Osteocyte (in vitro differentiated cells): ENCODE measurements at regions not wholly inside any gene's neighbourhood (a gene's known extent, or its start where the extent isn't known, plus 50 kb on each side); places are given as distances from the start of the nearest gene placed in this dataset.

Source experiments
- DNase-seq: peaks from one replicate; pipeline ENCODE4 v3.0.0; 2021; ENCODE audit warnings: mixed read lengths; ENCODE audit not compliant: unreplicated experiment; ENCODE audit errors: extremely low spot score
- H3K27ac Mint-ChIP-seq: one replicate; pipeline ENCODE4 v1.8.0; 2021; ENCODE audit warnings: mild to moderate bottlenecking, mixed read lengths; ENCODE audit not compliant: unreplicated experiment
- H3K27me3 Mint-ChIP-seq: one replicate; pipeline ENCODE4 v1.8.0; 2021; ENCODE audit warnings: mixed read lengths; ENCODE audit not compliant: unreplicated experiment
- H3K36me3 Mint-ChIP-seq: one replicate; pipeline ENCODE4 v1.8.0; 2021; ENCODE audit warnings: mixed read lengths; ENCODE audit not compliant: unreplicated experiment
- H3K4me1 Mint-ChIP-seq: one replicate; pipeline ENCODE4 v1.8.0; 2021; ENCODE audit warnings: mixed read lengths; ENCODE audit not compliant: unreplicated experiment
- H3K4me3 Mint-ChIP-seq: one replicate; pipeline ENCODE4 v1.8.0; 2021; ENCODE audit warnings: mild to moderate bottlenecking, moderate library complexity, mixed read lengths; ENCODE audit not compliant: unreplicated experiment
- H3K9me3 Mint-ChIP-seq: one replicate; pipeline ENCODE4 v1.8.0; 2021; ENCODE audit warnings: mixed read lengths; ENCODE audit not compliant: unreplicated experiment
- CTCF ChIP-seq: fragments of 200-600 bp; sonication (generic); IDR thresholded peaks from 2 replicates; pipeline ENCODE4 v1.5.0; 2021; ENCODE audit warnings: antibody characterized with exemption, mild to moderate bottlenecking, moderate library complexity

- peaks cover 4% of the 10 kb centered on the region for H3K9me3 Mint-ChIP-seq
- no peak overlapping the region for H3K4me3 Mint-ChIP-seq
- no peak for DNase-seq
- peaks cover 28% of the 10 kb centered on the region for H3K4me1 Mint-ChIP-seq
- no peaks in the 10 kb centered on the region for H3K27me3 Mint-ChIP-seq
- H3K36me3 Mint-ChIP-seq, result peaks cover 2% of the 10 kb centered on the region
- H3K27ac Mint-ChIP-seq, result no peak overlapping the region
- TF ChIP-seq CTCF, result no peak
Observed at GRCh38 chr11:93074352-93074751, 104.9 kb downstream of the MTNR1B start.

DNA sequence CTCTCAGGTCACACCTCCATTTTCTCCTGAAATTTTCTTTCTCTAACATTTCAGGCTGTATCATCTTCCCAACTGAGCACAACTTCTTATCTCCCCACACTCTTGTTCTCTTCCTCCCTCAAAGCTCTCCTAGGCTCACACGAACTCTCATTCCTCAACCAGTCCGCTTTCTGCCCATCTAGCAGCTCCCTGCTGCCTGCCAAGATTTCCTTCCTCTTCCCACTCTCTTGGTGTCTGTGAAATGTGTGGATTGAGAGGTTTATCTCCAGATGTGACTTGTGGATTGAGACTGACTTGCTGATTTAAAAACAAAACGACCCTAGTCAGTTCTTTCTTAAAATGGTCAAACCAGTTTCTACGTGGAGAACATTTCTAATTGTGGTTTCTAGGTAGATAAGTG is 106.3 kb downstream of the MTNR1B start:
- peaks cover 18% of the 10 kb centered on the region for H3K4me1 Mint-ChIP-seq
- peaks cover 4% of the 10 kb centered on the region for H3K9me3 Mint-ChIP-seq
- no peak for DNase-seq
- no peaks in the 10 kb centered on the region for H3K27me3 Mint-ChIP-seq
- peaks cover 2% of the 10 kb centered on the region for H3K36me3 Mint-ChIP-seq
- TF ChIP-seq CTCF, result no peak
- no peak overlapping the region for H3K4me3 Mint-ChIP-seq
- H3K27ac Mint-ChIP-seq, result no peak overlapping the region

GRCh38 chr11:93080146-93080759 is 110.8 kb downstream of the MTNR1B start:
- Mint-ChIP-seq H3K4me3 (no peak overlapping the region), H3K4me1 (no peaks in the 10 kb centered on the region), H3K36me3 (no peaks in the 10 kb centered on the region), H3K9me3 (no peaks in the 10 kb centered on the region), H3K27ac (no peak overlapping the region), H3K27me3 (no peaks in the 10 kb centered on the region)
- TF ChIP-seq CTCF, result no peak
- no peak for DNase-seq

GRCh38 chr11:93081694-93082093 is 112.2 kb downstream of the MTNR1B start:
- Mint-ChIP-seq H3K27me3 (no peaks in the 10 kb centered on the region), H3K4me3 (no peak overlapping the region), H3K27ac (no peak overlapping the region), H3K4me1 (peaks cover 3% of the 10 kb centered on the region), H3K9me3 (no peaks in the 10 kb centered on the region), H3K36me3 (no peaks in the 10 kb centered on the region)
- TF ChIP-seq CTCF, result no peak
- no peak for DNase-seq

DNA sequence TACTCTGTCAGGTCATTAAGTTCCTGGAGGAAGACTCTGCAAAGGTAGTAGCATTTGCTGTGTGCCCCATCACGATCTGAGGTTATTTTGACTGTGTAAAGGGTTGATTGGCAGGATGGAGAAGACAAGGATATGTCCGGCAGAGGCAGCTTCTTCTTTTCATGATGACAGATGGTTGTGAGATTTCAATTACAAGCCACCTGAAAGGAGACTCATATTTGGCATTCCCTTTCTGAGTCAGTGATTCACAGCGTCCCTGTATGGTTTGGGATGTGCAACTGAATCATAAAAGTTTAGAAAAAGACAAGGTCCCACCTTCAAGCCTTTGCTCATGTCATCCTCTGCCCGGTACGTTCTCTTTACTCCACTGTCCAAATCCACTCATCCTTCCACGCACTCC is 113.4 kb downstream of the MTNR1B start:
- peaks cover 13% of the 10 kb centered on the region for H3K4me1 Mint-ChIP-seq
- H3K27ac Mint-ChIP-seq, result no peak overlapping the region
- TF ChIP-seq CTCF, result no peak
- no peaks in the 10 kb centered on the region for H3K27me3 Mint-ChIP-seq
- H3K4me3 Mint-ChIP-seq, result no peak overlapping the region
- DNase-seq, result no peak
- no peaks in the 10 kb centered on the region for H3K9me3 Mint-ChIP-seq
- H3K36me3 Mint-ChIP-seq, result no peaks in the 10 kb centered on the region
